H1 (cell line): ENCODE measurements at regions not wholly inside any gene's neighbourhood (a gene's known extent, or its start where the extent isn't known, plus 50 kb on each side); places are given as distances from the start of the nearest gene placed in this dataset.

ENCODE experiments used
- CHD7 ChIP-seq: fragments of 300-600 bp; sonication (generic); IDR thresholded peaks from 2 replicates; pipeline ENCODE4 v1.7.1; 2012; ENCODE audit warnings: low read length, moderate library complexity, mild to moderate bottlenecking, inconsistent platforms; ENCODE audit not compliant: insufficient replicate concordance

DNA sequence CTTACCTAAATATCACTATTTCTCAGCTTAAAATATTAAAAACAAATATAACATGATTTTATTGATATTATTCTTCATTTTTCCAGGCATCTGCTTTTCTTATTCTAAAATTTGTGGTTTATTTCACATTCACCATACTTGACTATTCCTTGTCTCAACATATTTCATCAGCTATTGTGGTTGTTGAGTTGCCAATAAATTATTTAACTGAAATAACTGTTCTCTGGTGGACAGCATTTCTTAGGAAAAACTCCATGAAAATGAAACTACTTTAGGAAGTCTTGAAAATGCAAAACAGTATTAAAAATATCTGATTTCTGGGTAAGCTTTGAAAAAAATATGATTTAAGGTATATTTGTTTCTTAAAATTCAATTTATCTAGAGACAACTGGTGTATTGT, 122.9 kb upstream of the SEMA3A start (continued):
- no peak for TF ChIP-seq CHD7
- TF ChIP-seq, all 59 proteins: peak for 0
